Thyroid gland (tissue), 4 donors: ENCODE measurements at regions not wholly inside any gene's neighbourhood (a gene's known extent, or its start where the extent isn't known, plus 50 kb on each side); places are given as distances from the start of the nearest gene placed in this dataset.
A peak's percentile ranks its signal among the peaks of the same experiment; 100 is the strongest.

Experiments
- DNase-seq, 2 donors: peaks; one replicate each; pipeline ENCODE4 v3.0.0-alpha.2; 2019
- H3K27ac ChIP-seq, 3 donors: fragments of 200-600 bp; sonication (generic); 1 replicate in 2 of 3; 2 replicates in 1 of 3; pipeline ENCODE4 v1.5.1; 2016 to 2019; ENCODE audit warnings: mild to moderate bottlenecking in 1 of 3, moderate library complexity in 1 of 3
- H3K27me3 ChIP-seq: fragments of 200-600 bp; sonication (generic); one replicate; pipeline ENCODE4 v1.5.1; 2019
- H3K36me3 ChIP-seq, 2 donors: fragments of 200-600 bp; sonication (generic); one replicate each; pipeline ENCODE4 v1.5.1; 2016 to 2019
- H3K4me1 ChIP-seq, 2 donors: fragments of 200-600 bp; sonication (generic); one replicate each; pipeline ENCODE4 v1.5.1; 2017 to 2019
- H3K4me3 ChIP-seq, 3 donors: fragments of 200-600 bp; sonication (generic); replicated peaks in 1 of 3; 1 replicate in 2 of 3; 2 replicates in 1 of 3; pipeline ENCODE4 v1.5.1; 2016; ENCODE audit warnings: mild to moderate bottlenecking in 1 of 3
- H3K9me3 ChIP-seq: fragments of 200-600 bp; sonication (generic); one replicate; pipeline ENCODE4 v1.5.1; 2017
- POLR2A ChIP-seq, 2 donors: fragments of 450-650 bp; IDR thresholded peaks; one replicate each; pipeline ENCODE4 v1.6.1; 2017; ENCODE audit warnings: antibody characterized with exemption in 2 of 2, mild to moderate bottlenecking in 2 of 2, moderate library complexity in 1 of 2
- WGBS, 2 donors: methylation state at CpG; one replicate each; pipeline ENCODE4 v1.1.5; 2017; 5-methylcytosine and 5-hydroxymethylcytosine counted together
- intact Hi-C: fragments of 100-400 bp; cut with DNase I; formaldehyde crosslinking; loops from one replicate; pipeline ENCODE4 v1.15.1; 2023
- TF ChIP-seq, protein P1 (sequence below), 6 experiments: fragments of 200-600 bp in 3 of 6; fragments of 450-650 bp in 3 of 6; sonication (generic) in 3 of 6; IDR thresholded peaks; one replicate each; pipeline ENCODE4 v1.5.1; 2016 to 2019; ENCODE audit warnings: antibody characterized with exemption in 6 of 6, mild to moderate bottlenecking in 2 of 6, inconsistent platforms in 1 of 6, moderate library complexity in 1 of 6

DNA sequence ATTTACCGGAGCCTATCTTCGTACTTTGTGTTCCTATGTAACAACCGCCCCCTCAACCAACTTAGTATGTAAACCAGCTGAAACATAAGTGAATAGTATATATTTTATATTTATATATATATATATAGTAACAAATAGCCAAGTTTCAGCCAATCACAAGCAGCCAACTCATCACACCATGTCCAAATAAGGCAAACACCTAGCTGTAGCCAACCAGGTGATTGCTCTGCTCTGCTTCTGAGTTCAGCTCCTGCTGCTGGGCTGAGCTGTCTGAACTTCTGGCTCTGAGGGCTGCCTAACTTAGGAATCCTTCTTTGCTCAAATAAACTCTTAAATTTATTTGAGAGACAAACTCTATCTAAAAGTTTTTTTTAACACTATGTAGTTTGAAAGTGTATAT, 101.6 kb upstream of the SOX4 start:
- 98 to 99% methylated on average over 3 of the region's 3 CpGs for WGBS, 2 donors
- Histone ChIP-seq H3K27me3 (no peaks in the 10 kb centered on the region), H3K36me3 (no peaks in the 10 kb centered on the region), H3K4me1 (peaks cover 10 to 13% of the 10 kb centered on the region in 2 donors), H3K27ac (no peak overlapping the region), H3K4me3 (no peak overlapping the region), H3K9me3 (no peaks in the 10 kb centered on the region)
- intact Hi-C loops: no loop called here
- no peak for DNase-seq
- no peak for TF ChIP-seq POLR2A (IDR thresholded peaks at IDR 0.05)
- TF ChIP-seq, protein P1, sequence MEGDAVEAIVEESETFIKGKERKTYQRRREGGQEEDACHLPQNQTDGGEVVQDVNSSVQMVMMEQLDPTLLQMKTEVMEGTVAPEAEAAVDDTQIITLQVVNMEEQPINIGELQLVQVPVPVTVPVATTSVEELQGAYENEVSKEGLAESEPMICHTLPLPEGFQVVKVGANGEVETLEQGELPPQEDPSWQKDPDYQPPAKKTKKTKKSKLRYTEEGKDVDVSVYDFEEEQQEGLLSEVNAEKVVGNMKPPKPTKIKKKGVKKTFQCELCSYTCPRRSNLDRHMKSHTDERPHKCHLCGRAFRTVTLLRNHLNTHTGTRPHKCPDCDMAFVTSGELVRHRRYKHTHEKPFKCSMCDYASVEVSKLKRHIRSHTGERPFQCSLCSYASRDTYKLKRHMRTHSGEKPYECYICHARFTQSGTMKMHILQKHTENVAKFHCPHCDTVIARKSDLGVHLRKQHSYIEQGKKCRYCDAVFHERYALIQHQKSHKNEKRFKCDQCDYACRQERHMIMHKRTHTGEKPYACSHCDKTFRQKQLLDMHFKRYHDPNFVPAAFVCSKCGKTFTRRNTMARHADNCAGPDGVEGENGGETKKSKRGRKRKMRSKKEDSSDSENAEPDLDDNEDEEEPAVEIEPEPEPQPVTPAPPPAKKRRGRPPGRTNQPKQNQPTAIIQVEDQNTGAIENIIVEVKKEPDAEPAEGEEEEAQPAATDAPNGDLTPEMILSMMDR (IDR thresholded peaks at IDR 0.05): no peak

DNA sequence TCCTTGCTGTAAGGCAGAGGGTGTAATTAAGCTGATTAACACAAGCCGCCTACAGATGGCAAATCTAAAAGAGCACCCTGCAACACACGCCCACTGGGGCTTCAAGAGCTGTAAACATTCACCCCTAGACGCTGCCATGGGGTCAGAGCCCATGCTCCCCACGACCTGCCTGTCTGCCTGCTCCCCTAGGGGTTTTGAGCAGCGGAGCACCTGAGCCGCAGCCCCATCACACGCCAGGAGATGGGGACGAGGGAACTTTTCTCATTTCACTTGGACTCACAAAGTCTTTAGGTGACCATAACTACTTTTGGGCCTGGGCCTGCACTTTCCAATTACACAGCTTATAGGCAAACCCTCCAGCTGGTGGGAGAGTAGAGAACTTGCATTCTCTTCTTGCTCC, 99.0 kb upstream of the SOX4 start:
- TF ChIP-seq POLR2A (IDR thresholded peaks at IDR 0.05): no peak
- no peak overlapping the region for H3K4me3 ChIP-seq
- no peaks in the 10 kb centered on the region for H3K27me3 ChIP-seq
- intact Hi-C loops: no loop called here
- H3K27ac ChIP-seq: no peak overlapping the region
- no peak for DNase-seq
- 84 to 97% methylated on average over 8 of the region's 8 CpGs for WGBS, 2 donors
- no peaks in the 10 kb centered on the region for H3K9me3 ChIP-seq
- peaks cover 10 to 13% of the 10 kb centered on the region in 2 donors for H3K4me1 ChIP-seq
- H3K36me3 ChIP-seq: no peaks in the 10 kb centered on the region

DNA sequence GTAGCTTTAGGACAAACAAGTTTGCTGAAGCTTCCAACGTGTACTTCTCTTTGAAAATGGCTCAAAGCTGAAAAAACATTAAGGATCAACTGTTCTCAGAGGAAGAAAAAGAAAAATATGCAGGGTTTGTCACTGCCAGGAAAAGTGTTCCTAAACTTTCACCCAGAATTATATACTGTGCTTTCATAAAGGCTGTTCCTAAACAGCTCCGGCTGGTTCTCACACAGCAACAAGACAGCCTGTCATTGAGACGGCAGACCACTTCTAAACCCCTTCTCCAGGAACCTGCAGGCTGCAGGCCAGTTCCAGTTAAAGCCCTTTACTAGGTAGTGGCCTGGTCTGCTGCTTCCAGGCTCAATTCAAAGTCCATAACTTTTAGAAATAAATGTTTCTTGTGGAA, 97.4 kb upstream of the SOX4 start:
- TF ChIP-seq, protein P1 (IDR thresholded peaks at IDR 0.05): no peak
- no peak for TF ChIP-seq POLR2A (IDR thresholded peaks at IDR 0.05)
- Histone ChIP-seq H3K4me1 (peaks cover 10 to 24% of the 10 kb centered on the region in 2 donors), H3K4me3 (no peak overlapping the region), H3K9me3 (no peaks in the 10 kb centered on the region), H3K27ac (peak overlapping the region in 1 of 3 donors; percentile 28), H3K27me3 (no peaks in the 10 kb centered on the region), H3K36me3 (no peaks in the 10 kb centered on the region)
- intact Hi-C loops: no loop called here
- 19 to 22% methylated on average over 3 of the region's 3 CpGs for WGBS, 2 donors
- peak; percentile 51 to 66 for DNase-seq

DNA sequence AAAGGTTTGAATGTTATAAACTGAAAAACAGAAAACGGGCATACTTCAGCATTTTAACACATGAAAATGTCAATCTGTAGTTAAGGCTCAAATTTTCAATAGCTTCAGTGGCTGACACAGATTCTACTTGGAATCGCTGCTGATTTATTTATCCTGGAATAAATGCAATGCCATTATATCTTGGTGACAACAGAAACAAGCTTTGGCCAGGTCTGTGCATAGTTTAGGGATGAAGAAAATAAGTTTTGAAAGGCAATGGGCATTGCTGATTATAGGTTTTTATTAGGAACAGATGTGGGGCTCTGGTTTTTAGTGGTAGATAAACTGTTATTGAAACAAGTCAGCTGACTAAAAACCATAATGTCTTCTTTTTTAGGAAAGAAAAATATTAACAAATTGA, 96.8 kb upstream of the SOX4 start:
- H3K27me3 ChIP-seq: no peaks in the 10 kb centered on the region
- TF ChIP-seq, protein P1 (IDR thresholded peaks at IDR 0.05): no peak
- DNase-seq: no peak
- no peaks in the 10 kb centered on the region for H3K9me3 ChIP-seq
- peak overlapping the region in 1 of 3 donors; percentile 28 for H3K27ac ChIP-seq
- intact Hi-C loops: no loop called here
- no peak overlapping the region for H3K4me3 ChIP-seq
- whole genome bisulfite sequencing, 2 donors: 52 to 60% methylated on average over 2 of the region's 2 CpGs
- no peaks in the 10 kb centered on the region for H3K36me3 ChIP-seq
- H3K4me1 ChIP-seq: peaks cover 10 to 26% of the 10 kb centered on the region in 2 donors

DNA sequence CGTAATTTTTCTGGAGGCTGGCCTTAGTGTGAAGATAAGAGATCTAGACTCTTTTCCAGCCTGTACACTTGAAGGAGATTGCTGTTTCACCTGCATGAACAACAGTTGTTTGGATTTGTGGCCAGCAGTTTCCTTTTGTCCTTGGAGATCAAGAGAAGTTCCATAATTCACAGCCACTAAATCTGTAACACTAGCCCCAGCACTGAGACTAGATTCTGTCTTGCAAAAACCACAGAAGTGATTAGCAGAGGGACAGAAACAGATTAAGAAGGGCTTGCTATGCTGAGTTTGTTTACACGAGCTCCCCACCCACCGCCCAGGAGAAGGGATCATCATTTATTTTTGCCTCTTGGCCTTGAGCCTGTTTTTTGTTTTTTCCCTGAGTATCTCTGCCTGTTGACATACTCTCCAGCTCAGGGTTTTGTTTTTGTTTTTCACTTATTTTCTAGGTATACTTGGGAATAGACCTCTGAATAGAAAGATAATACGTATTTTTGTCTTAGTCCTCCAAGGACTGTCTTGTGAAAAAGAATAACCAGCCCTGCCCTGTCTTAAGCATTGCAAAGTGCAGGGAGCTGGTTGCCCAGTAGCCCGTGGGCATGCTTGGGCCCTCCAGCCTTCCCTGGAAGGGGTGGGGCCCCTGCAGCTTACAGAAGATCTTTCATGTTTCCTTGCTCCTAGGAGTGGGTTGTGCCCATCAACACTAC, 93.1 kb upstream of the SOX4 start:
- WGBS, 2 donors: 65 to 86% methylated on average over 5 of the region's 5 CpGs
- no peak overlapping the region for H3K4me3 ChIP-seq
- intact Hi-C loops: no loop called here

More for the DNA sequence above, 93.1 kb upstream of the SOX4 start:
- H3K36me3 ChIP-seq: no peaks in the 10 kb centered on the region
- no peak overlapping the region for H3K27ac ChIP-seq
- TF ChIP-seq, protein P1 (IDR thresholded peaks at IDR 0.05): no peak
- no peak for TF ChIP-seq POLR2A (IDR thresholded peaks at IDR 0.05)
- no peak for DNase-seq
- H3K9me3 ChIP-seq: no peaks in the 10 kb centered on the region
- H3K4me1 ChIP-seq: peaks cover 10 to 26% of the 10 kb centered on the region in 2 donors
- no peaks in the 10 kb centered on the region for H3K27me3 ChIP-seq
